ENCODE measurements at regions not wholly inside any gene's neighbourhood (a gene's known extent, or its start where the extent isn't known, plus 50 kb on each side); places are given as distances from the start of the nearest gene placed in this dataset.

GRCh38 chr22:22712092-22712658 lies 67.8 kb downstream of the GGTLC2 start:
- ATAC-seq (no peak), DNase-seq (no peak)
- intact Hi-C loops (cut with micrococcal nuclease): loop anchor here (5.0 kb wide), 1 partner anchor 35 kb away; no protein-coding TSS in a partner anchor
- Mint-ChIP-seq H3K27me3 (ENCODE audit: low read depth in 2 of 2) (no peaks in the 10 kb centered on the region), H3K4me3 (no peak overlapping the region), H3K27ac (no peak overlapping the region), H3K4me1 (peaks cover 1 to 19% of the 10 kb centered on the region in 2 donors), H3K36me3 (no peaks in the 10 kb centered on the region), H3K9me3 (no peaks in the 10 kb centered on the region)
- Histone ChIP-seq H3K36me3 (ENCODE audit: control insufficient read depth, insufficient read depth, low read length) (no peaks in the 10 kb centered on the region), H3K27me3 (ENCODE audit: control insufficient read depth, insufficient read depth, low read length) (no peaks in the 10 kb centered on the region), H3K4me3 (ENCODE audit: low read length) (no peak overlapping the region), H3K9me3 (ENCODE audit: control insufficient read depth, insufficient read depth, low read length) (no peaks in the 10 kb centered on the region), H3K27ac (ENCODE audit: low read length) (no peak overlapping the region), H3K4me1 (ENCODE audit: control insufficient read depth, insufficient read depth, low read length) (peaks cover 23% of the 10 kb centered on the region)
- no peak for TF ChIP-seq CTCF (IDR thresholded peaks at IDR 0.05)
- 77% methylated on average over 6 of the region's 6 CpGs for WGBS (ENCODE audit: insufficient coverage)

- peaks cover 27% of the 10 kb centered on the region for H3K4me1 ChIP-seq (ENCODE audit: control insufficient read depth, insufficient read depth, low read length)
- H3K27ac ChIP-seq (ENCODE audit: low read length): no peak overlapping the region
- WGBS (ENCODE audit: insufficient coverage): 75% methylated on average over 13 of the region's 13 CpGs
- DNase-seq (no peak), ATAC-seq (no peak)
- Mint-ChIP-seq H3K27me3 (ENCODE audit: low read depth in 2 of 2) (no peaks in the 10 kb centered on the region), H3K36me3 (no peaks in the 10 kb centered on the region), H3K4me1 (peaks cover 8 to 26% of the 10 kb centered on the region in 2 donors), H3K4me3 (no peak overlapping the region), H3K27ac (no peak overlapping the region), H3K9me3 (no peaks in the 10 kb centered on the region)
- H3K27me3 ChIP-seq (ENCODE audit: control insufficient read depth, insufficient read depth, low read length): no peaks in the 10 kb centered on the region
- H3K36me3 ChIP-seq (ENCODE audit: control insufficient read depth, insufficient read depth, low read length): no peaks in the 10 kb centered on the region
- intact Hi-C loops (cut with micrococcal nuclease): loop anchor here (5.0 kb wide), 1 partner anchor 34 kb away; no protein-coding TSS in a partner anchor
- TF ChIP-seq CTCF (IDR thresholded peaks at IDR 0.05): no peak
- no peak overlapping the region for H3K4me3 ChIP-seq (ENCODE audit: low read length)
- H3K9me3 ChIP-seq (ENCODE audit: control insufficient read depth, insufficient read depth, low read length): no peaks in the 10 kb centered on the region
Observed at GRCh38 chr22:22712666-22713365, 68.4 kb downstream of the GGTLC2 start.

- Histone ChIP-seq H3K4me1 (ENCODE audit: control insufficient read depth, insufficient read depth, low read length) (peaks cover 33% of the 10 kb centered on the region), H3K36me3 (ENCODE audit: control insufficient read depth, insufficient read depth, low read length) (no peaks in the 10 kb centered on the region), H3K27ac (ENCODE audit: low read length) (no peak overlapping the region), H3K27me3 (ENCODE audit: control insufficient read depth, insufficient read depth, low read length) (no peaks in the 10 kb centered on the region), H3K4me3 (ENCODE audit: low read length) (no peak overlapping the region), H3K9me3 (ENCODE audit: control insufficient read depth, insufficient read depth, low read length) (no peaks in the 10 kb centered on the region)
- H3K9me3 Mint-ChIP-seq: no peaks in the 10 kb centered on the region
- H3K27ac Mint-ChIP-seq: no peak overlapping the region
- no peaks in the 10 kb centered on the region for H3K27me3 Mint-ChIP-seq (ENCODE audit: low read depth in 2 of 2)
- no peak for TF ChIP-seq CTCF (IDR thresholded peaks at IDR 0.05)
- H3K4me3 Mint-ChIP-seq: no peak overlapping the region
- no peak for ATAC-seq
- intact Hi-C loops (cut with micrococcal nuclease): loop anchor here (5.0 kb wide), 1 partner anchor 34 kb away; no protein-coding TSS in a partner anchor
- 92% methylated on average over 1 of the region's 1 CpG for WGBS (ENCODE audit: insufficient coverage)
- H3K4me1 Mint-ChIP-seq: peaks cover 11 to 29% of the 10 kb centered on the region in 2 donors
- no peaks in the 10 kb centered on the region for H3K36me3 Mint-ChIP-seq
- DNase-seq: no peak
Observed at GRCh38 chr22:22713416-22713815, 69.0 kb downstream of the GGTLC2 start.
